ENCODE measurements at regions not wholly inside any gene's neighbourhood (a gene's known extent, or its start where the extent isn't known, plus 50 kb on each side); places are given as distances from the start of the nearest gene placed in this dataset.

- DNase-seq (ENCODE audit: low read depth in 2 of 2), result no peak
These were observed 106.4 kb upstream of the HNRNPA3 start for GRCh38 chr2:177106212-177106611.

DNA sequence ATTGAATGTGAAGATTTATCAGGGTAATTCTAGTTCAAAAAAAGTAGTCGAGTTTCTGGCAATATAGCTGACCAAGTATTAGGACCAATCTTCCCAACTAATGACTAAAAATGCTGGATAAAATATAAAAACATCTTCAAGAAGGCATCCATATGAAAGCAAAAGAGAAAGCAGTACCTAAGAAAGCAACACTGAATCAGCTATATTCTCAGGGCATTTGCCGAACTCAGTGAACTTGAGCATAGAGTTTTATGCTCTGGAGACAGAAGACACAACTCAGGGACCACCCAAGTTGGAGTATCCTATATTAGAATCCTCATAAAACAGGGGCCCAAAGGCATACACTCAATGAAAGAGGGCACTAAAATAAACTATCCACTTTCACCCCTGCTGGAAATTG, 103.7 kb upstream of the HNRNPA3 start:
- no peak for DNase-seq (ENCODE audit: low read depth in 2 of 2)

- no peak for DNase-seq (ENCODE audit: low read depth in 2 of 2)
These were observed 97.9 kb upstream of the HNRNPA3 start for GRCh38 chr2:177114712-177115111.

GRCh38 chr2:177117755-177118154, 94.8 kb upstream of the HNRNPA3 start:
- no peak for DNase-seq (ENCODE audit: low read depth in 2 of 2)

DNA sequence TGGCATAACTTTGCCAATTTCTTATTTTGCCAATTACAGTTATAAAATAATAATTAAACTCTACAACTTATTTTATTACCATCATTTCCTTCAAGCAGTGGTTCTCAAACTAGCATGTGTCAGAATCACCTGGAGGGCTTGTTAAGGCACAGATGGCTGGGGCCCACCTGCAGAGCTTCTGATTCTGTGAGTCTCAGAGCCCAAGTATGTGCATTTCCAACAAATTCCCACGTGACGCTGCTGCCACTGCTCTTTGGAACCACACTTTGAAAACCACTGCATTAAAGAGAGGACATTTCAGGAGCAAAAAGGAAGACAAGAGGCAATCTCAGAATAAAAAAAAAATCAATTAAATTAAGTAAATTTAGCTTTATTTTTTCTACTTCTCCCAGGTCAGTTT, 94.0 kb upstream of the HNRNPA3 start:
- no peak for DNase-seq (ENCODE audit: low read depth in 2 of 2)

GRCh38 chr2:177119099-177119498, 93.5 kb upstream of the HNRNPA3 start:
- no peak for DNase-seq (ENCODE audit: low read depth in 2 of 2)

DNA sequence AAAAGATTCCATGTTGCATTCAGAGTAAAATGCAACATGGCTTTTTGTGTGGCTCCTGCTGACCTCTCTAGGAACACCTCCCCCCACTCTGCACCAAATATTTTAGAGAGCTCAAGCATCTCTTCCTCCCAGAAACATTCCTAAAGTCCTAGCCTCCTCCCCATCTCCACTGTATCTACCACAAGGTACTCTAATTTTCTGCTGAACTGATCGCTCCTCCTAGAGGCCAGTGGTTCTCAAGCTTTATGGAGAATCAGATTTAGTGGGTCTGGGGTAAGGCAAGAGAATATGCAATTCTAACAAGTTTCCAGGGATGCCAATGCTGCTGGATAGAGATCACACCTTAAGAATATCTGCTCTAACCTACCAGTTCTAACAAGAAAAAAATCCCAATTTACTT, 89.5 kb upstream of the HNRNPA3 start:
- no peak for DNase-seq (ENCODE audit: low read depth in 2 of 2)

DNA sequence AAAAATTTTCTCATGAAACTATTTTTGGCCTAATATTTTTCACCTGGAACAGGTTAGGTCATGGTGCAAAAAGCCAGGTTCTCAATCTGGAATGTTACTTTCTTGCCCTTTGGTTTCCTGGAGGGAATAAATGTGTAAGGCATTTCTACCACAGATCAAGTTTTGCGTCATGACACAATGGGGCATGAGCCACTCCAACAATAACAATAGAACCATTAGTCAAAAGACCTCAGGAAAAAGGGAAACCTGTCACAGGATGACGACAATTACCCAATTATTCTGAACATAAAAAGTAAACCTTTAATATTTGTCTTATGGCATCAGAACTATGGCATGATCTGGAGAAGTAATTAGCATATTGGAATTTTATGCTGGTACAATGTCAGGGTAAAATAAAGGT, 88.2 kb upstream of the HNRNPA3 start:
- no peak for DNase-seq (ENCODE audit: low read depth in 2 of 2)

DNA sequence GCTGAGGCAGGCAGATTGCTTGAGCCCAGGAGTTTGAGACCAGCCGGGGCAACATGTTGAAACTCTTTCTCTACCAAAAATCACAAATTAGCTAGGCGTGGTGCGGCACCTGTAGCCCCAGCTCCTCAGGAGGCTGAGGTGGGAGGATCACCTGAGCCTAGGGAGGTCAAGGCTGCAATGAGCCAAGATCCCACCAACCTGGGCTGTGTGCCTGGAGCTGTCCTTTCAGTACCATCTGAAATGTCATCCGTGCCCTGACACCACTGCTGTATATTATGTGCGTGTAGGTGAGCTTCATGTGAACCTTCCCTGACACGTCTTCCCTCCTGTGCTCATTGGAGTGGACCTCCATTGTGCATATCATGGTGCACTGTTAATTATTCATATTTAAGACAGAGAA, 84.8 kb upstream of the HNRNPA3 start:
- no peak for DNase-seq (ENCODE audit: low read depth in 2 of 2)

GRCh38 chr2:177129610-177130009, 83.0 kb upstream of the HNRNPA3 start:
- DNase-seq (ENCODE audit: low read depth in 2 of 2), result no peak

GRCh38 chr2:177131858-177132257, 80.7 kb upstream of the HNRNPA3 start:
- DNase-seq (ENCODE audit: low read depth in 2 of 2), result no peak

- DNase-seq (ENCODE audit: low read depth in 2 of 2), result no peak
These were observed 73.8 kb upstream of the HNRNPA3 start for GRCh38 chr2:177138823-177139222.

DNA sequence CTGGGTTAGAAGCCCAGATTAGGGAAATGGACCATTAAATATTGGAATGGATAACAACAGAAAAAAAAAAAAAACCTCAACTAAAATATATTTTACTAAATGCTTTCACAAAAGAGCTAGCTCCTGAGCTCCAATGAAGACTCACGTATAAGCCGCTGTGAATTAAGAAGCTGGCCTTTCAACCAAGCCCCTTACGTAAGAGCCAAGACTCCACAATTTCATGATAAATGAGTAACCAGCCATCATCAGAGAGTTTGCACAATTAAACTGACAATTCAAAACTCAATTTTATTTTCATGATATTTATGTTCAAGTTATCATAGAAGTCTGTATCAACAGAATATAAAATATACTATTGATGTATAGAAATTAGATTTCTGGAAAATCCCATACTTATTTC, 70.7 kb upstream of the HNRNPA3 start:
- DNase-seq (ENCODE audit: low read depth in 2 of 2), result no peak

GRCh38 chr2:177143444-177143843, 69.2 kb upstream of the HNRNPA3 start:
- no peak for DNase-seq (ENCODE audit: low read depth in 2 of 2)

GRCh38 chr2:177147093-177147694, 65.4 kb upstream of the HNRNPA3 start:
- DNase-seq (ENCODE audit: low read depth in 2 of 2), result no peak

GRCh38 chr2:177147834-177148445, 64.7 kb upstream of the HNRNPA3 start:
- no peak for DNase-seq (ENCODE audit: low read depth in 2 of 2)

DNA sequence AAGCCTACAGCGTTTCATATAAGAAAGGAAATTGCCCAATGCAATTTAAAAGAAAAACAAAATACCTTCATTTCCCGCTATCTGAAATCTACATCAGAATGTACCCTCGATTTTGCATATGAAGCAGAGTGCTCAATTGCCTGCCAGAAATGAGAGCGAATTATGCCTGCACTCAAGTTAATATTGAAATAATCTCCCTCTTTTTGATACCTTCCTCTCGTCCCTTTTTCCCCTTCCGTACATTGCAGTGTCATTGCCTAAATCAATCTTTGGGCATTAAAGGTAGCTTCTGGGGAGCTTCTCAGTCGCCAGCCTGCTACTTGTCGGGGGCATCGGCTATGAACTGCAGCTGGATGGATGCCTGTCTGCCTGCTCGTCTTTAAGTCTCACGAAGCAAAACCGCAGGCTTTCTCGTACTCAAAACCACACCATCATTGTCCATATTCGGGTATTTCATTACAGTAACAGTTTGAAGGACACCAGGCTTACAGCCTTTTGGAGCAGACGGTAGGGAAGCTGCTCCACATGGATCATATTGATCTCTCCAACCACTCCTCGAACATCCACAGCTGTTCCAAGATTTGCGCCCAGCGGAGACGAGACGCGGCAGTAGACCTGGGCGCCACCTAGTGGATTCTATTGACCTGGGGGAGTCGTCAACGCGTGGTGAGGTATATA, 64.0 kb upstream of the HNRNPA3 start:
- DNase-seq (ENCODE audit: low read depth in 2 of 2), result peak; percentile 53 to 59

GRCh38 chr2:177149155-177149503, 63.5 kb upstream of the HNRNPA3 start:
- no peak for DNase-seq (ENCODE audit: low read depth in 2 of 2)

DNA sequence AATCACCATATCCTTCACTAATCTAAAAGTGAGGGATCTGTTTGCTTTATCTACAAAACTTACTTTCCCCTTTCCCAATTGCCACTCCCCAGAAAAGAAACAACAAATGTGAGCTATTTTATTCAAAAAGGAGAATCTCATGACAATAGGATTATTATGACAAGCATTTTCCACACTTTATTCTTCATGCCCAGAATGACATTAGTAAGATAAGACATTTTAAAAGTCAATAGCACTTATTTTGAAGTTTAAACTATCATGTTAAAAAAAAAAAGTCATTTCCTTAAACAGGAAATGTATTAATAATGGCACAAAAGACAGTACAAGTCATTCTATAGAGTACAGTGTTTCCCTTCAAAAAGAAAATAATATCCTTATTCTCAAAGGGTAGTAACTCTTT, 58.8 kb upstream of the HNRNPA3 start:
- DNase-seq (ENCODE audit: low read depth in 2 of 2), result no peak

DNA sequence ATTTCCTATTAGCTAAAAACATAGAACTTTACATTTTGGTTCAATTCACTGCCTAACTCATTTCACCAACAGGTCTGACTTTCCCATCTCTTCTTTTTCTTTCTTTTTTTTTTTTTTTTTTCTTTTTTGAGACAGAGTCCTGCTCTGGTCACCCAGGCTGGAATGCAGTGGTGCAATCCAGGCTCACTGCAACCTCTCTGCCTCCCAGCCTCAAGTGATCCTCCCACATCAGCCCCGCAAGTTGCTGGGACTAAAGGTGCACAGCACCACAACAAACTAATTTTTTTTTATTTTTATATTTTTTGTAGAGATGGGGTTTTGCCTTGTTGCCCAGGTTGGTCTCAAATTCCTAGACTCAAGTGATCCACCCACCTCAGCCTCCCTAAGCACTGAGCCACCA, 57.8 kb upstream of the HNRNPA3 start:
- DNase-seq (ENCODE audit: low read depth in 2 of 2), result no peak

GRCh38 chr2:177155631-177156030, 57.0 kb upstream of the HNRNPA3 start:
- DNase-seq (ENCODE audit: low read depth in 2 of 2), result no peak

GRCh38 chr2:177161741-177162460, 50.7 kb upstream of the HNRNPA3 start:
- DNase-seq (ENCODE audit: low read depth in 2 of 2), result no peak
